ENCODE measurements at regions not wholly inside any gene's neighbourhood (a gene's known extent, or its start where the extent isn't known, plus 50 kb on each side); places are given as distances from the start of the nearest gene placed in this dataset.
"Not testable (repeated sequence)": the region's sequence is repeated elsewhere in the genome, so short reads cannot be mapped to it uniquely, and the experiment has no call there.

DNA sequence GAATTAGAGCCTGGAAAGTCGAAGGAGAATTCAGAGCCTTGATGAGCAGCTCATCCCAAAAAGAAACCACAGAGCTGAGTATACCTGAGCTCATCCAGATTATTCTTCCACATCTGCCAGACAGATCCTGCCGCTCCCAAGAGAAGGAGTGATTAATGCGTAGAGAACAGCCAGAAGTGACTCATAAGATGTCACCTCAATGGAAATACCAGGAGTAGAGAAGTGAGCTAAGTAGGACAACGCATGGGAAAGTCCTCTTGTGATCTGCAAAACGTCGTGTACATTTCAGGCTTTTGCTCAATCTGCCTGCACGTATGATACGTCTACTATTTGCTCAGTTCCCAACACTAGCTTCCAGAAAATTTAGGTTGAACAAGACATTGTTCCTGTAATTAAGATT is 230.5 kb upstream of the AUTS2 start:
- no peak overlapping the region for H3K4me3 ChIP-seq (ENCODE audit: low read depth, low read length)
- TF ChIP-seq, protein P1, sequence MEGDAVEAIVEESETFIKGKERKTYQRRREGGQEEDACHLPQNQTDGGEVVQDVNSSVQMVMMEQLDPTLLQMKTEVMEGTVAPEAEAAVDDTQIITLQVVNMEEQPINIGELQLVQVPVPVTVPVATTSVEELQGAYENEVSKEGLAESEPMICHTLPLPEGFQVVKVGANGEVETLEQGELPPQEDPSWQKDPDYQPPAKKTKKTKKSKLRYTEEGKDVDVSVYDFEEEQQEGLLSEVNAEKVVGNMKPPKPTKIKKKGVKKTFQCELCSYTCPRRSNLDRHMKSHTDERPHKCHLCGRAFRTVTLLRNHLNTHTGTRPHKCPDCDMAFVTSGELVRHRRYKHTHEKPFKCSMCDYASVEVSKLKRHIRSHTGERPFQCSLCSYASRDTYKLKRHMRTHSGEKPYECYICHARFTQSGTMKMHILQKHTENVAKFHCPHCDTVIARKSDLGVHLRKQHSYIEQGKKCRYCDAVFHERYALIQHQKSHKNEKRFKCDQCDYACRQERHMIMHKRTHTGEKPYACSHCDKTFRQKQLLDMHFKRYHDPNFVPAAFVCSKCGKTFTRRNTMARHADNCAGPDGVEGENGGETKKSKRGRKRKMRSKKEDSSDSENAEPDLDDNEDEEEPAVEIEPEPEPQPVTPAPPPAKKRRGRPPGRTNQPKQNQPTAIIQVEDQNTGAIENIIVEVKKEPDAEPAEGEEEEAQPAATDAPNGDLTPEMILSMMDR (IDR thresholded peaks at IDR 0.05; ENCODE audit: control insufficient read depth, extremely low read depth, insufficient read depth): no peak
- no peak for DNase-seq (ENCODE audit: low read depth)

- DNase-seq (ENCODE audit: low read depth): no peak
- H3K4me3 ChIP-seq (ENCODE audit: low read depth, low read length): no peak overlapping the region
- TF ChIP-seq, protein P1 (IDR thresholded peaks at IDR 0.05; ENCODE audit: control insufficient read depth, extremely low read depth, insufficient read depth): no peak
Observed at GRCh38 chr7:69373171-69374043, 224.9 kb upstream of the AUTS2 start.

GRCh38 chr7:69374044-69374425 is 224.2 kb upstream of the AUTS2 start:
- no peak overlapping the region for H3K4me3 ChIP-seq (ENCODE audit: low read depth, low read length)
- DNase-seq (ENCODE audit: low read depth): no peak
- TF ChIP-seq, protein P1 (IDR thresholded peaks at IDR 0.05; ENCODE audit: control insufficient read depth, extremely low read depth, insufficient read depth): no peak

DNA sequence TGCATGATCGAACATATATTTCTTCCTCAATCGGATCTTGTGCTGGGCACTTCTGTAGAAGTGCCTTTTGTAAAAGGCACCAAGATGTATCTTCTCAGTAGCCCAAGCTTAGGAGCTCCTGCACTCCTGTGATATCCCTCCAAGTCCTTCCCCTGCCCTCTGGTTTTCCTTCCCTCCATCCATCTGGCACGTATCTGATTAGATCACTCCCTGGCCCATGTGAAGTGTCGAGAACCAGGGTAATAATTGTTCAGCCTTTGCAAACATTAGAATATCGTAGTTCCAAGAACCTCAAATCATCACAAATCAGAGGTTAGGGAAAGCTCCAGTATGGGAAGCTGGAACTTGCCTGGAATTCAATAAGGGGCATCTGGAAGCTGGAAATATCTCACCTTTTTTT is 221.1 kb upstream of the AUTS2 start:
- TF ChIP-seq, protein P1 (IDR thresholded peaks at IDR 0.05; ENCODE audit: control insufficient read depth, extremely low read depth, insufficient read depth): no peak

DNA sequence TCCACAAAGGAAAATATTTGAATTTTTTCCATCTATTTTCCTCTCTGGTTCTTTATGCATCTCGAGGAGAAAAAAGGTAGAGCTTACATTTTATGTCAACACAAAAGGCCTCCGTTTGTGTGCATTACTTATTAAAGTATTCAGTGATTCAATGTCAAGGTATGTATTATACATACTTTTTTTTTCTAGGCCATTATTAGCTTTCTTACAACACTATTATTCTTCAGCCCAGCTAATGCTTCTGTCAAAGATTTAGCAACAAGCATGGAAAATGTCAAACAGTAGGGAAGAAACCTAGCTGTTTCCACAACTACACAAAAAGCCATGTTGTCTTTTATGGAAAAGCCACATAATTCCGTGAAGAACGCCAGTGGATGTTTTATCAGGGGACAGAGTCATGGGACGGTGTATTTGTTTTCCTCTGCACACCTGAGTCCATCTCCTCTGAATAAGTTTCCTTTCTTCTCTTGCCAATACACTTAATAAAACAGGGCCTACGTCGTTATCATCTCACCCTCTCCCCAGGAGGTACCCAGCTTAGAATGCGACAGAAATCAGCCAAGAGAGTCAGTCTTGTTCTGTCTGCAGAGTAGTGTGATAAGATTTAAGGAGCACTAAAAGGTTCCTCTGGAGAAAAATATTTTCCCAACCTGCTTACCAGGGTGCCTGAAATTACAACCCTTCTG is 209.7 kb upstream of the AUTS2 start:
- TF ChIP-seq, protein P1 (IDR thresholded peaks at IDR 0.05; ENCODE audit: control insufficient read depth, extremely low read depth, insufficient read depth): no peak
- no peak overlapping the region for H3K4me3 ChIP-seq (ENCODE audit: low read depth, low read length)
- no peak for DNase-seq (ENCODE audit: low read depth)

More for the DNA sequence above, 221.1 kb upstream of the AUTS2 start:
- DNase-seq (ENCODE audit: low read depth): no peak
- no peak overlapping the region for H3K4me3 ChIP-seq (ENCODE audit: low read depth, low read length)

DNA sequence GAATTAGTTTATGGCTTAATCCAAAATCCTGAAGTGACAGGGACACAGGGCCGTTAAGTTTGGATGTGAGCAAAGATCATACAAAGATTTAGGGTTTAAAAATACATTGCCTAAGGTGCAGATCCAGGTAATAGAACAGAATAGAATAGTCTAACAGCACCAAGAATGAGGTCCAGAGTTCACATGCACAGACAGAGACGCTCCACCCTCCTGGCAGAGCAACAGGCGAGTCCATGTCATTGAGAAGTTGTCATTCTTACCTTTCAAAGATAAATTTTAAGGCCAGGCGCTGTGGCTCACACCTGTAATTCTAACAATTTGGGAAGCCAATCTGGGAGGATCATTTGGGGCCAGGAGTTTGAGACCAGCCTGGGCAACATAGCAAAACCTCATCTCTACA is 209.1 kb upstream of the AUTS2 start:
- TF ChIP-seq, protein P1 (IDR thresholded peaks at IDR 0.05; ENCODE audit: control insufficient read depth, extremely low read depth, insufficient read depth): no peak
- H3K4me3 ChIP-seq (ENCODE audit: low read depth, low read length): no peak overlapping the region
- no peak for DNase-seq (ENCODE audit: low read depth)

DNA sequence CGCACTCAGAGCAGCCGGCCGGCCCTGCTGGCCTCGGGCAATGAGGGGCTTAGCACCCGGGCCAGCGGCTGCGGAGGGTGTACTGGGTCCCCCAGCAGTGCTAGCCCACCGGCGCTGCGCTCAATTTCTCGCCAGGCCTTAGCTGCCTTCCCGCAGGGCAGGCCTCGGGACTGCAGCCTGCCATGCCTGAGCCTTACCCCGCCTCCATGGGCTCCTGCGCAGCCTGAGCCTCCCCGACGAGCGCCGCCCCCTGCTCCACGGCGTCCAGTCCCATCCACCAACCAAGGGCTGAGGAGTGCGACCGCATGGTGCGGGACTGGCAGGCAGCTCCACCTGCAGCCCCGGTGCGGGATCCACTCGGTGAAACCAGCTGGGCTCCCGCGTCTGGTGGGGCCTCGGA is 204.4 kb upstream of the AUTS2 start:
- not testable (repeated sequence) for DNase-seq (ENCODE audit: low read depth)

More for the DNA sequence above, 204.4 kb upstream of the AUTS2 start:
- H3K4me3 ChIP-seq (ENCODE audit: low read depth, low read length): not testable (repeated sequence)

Measured in LNCaP clone FGC (cell line).